ENCODE measurements at regions not wholly inside any gene's neighbourhood (a gene's known extent, or its start where the extent isn't known, plus 50 kb on each side); places are given as distances from the start of the nearest gene placed in this dataset.

DNA sequence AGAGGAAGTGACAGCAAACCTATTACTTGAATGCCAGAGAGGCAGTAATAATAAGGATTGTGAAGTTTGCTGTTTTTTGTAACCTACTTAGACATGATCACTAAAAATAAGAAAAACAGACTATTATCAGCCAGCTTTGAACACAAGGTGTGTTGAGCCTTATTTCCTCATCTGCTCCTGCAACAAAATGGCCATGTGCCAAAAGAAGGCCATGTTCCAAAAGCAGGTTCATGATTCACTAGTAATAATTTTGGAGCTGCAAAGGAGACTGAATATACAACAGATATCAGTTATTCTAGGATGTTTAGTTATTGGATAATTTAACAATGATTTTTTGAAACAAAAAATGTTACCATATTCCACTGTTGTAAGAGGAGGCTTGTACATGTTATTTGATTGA lies 578.7 kb downstream of the SQOR start:
- DNase-seq (ENCODE audit: low read depth) = no peak

DNA sequence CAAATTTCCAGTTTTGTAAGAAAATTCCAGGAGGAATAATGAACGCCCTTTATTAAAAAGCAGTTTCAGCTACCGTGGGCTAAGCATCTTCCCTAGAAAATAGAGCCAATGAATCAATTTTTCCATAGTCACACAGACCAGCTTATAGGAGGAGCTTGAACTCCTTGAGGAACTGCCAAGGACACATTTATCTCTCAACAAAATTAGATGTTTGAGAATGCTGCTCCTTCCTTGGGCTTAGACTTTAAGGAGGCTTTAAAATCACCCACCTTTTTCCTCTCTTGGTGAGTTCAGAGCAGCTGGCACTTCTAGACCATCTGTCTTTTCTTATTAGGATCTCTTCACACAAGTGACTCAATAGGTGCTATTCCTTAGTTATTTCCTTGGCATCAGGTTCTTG lies 588.0 kb downstream of the SQOR start:
- DNase-seq (ENCODE audit: low read depth) = no peak

GRCh38 chr15:46229263-46229662 lies 594.4 kb downstream of the SQOR start:
- DNase-seq (ENCODE audit: low read depth) = no peak

DNA sequence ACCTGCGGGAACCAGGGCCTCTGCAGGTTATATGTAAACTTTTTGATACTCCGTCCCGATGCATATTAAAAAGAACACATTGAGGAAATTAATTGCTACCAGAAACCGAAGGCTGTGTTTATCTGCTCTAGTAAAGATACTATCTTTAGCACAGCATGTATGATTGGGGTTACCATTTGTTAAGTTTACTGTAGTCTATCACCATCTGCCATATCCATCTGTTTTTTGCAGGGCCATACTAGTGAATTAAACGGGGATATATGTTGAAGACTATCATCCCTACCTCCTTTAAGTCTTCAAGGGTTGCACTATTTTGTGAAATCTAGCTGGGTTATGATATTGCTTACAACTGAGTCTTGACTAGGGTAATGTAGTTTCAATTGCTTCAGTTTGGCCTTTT lies 597.0 kb downstream of the SQOR start:
- DNase-seq (ENCODE audit: low read depth) = no peak

DNA sequence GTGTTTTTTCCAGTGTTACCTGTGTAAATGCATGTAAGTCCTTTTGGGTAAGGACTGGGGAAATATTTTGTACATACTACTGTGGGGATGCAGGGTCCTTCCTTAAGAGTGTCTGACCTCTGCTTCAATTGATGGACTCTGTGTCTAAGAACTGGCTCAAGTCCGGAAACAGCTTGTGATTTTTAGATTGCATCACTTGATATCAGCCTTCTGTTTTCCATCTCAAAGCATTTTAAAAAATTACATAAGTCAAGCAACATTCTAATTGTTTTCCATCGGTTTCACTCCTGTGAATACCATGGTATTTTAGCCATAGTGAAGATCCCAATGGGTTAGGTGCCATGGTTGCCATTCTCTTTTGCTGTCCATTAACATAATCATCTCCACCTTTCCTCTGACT lies 597.6 kb downstream of the SQOR start:
- no peak for DNase-seq (ENCODE audit: low read depth)

- no peak for DNase-seq (ENCODE audit: low read depth)
These were observed 608.1 kb downstream of the SQOR start for GRCh38 chr15:46242935-46243334.

DNA sequence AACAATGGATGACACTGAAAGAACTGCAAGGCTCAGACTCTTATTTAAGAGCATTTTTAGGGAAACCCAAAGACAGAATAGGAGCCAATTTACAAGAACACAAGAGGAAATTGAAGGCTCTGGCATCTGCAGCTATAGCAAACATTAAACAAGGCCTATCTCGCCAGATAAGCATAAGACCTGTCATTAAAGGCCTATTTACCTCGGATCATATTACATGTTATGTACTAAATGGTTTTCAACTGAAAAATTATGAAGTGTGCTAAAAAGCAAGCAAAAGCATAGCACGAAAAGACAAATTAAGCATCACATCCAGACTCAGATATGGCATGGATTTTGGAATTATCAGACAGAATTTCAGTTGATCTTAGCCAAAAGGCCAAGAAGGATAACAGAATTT lies 617.1 kb downstream of the SQOR start:
- DNase-seq (ENCODE audit: low read depth) = no peak

DNA sequence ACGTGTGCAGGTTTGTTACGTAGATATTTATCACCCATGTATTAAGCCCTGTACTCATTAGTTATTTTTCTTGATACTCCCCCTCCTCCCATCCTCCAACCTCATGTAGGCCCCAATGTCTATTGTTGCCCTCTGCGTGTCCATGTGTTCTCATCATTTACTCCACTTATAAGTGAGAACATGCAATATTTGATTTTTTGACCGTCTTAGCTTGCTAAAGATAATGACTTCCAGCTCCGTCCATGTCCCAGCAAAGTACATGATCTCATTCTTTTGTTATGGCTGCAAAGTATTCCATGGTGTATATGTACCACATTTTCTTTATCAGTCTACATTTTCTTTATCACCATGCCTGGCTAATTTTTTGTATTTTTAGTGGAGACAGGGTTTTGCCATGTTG lies 623.2 kb downstream of the SQOR start:
- DNase-seq (ENCODE audit: low read depth) = no peak

DNA sequence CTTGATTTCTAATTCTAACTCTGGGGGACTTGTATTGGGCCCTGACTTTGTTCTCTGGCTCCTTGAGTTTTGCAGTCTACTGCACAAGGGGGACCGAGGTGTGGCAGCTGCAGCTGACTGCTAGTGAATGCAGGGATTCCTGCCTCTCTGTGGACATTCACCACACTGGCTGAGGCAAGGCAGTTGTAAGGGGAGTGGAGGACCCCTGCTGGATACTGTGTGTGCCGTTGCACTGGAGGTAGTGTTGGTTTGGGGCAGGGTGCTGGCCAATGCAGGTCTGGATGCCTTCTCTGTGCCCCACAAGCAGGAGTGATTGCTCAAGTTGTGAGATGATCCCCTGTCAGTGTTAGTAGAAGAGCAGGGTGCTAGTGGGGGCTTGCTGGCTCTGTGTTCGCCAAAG lies 626.1 kb downstream of the SQOR start:
- DNase-seq (ENCODE audit: low read depth) = no peak

GRCh38 chr15:46265664-46266347 lies 631.0 kb downstream of the SQOR start:
- DNase-seq (ENCODE audit: low read depth) = no peak

DNA sequence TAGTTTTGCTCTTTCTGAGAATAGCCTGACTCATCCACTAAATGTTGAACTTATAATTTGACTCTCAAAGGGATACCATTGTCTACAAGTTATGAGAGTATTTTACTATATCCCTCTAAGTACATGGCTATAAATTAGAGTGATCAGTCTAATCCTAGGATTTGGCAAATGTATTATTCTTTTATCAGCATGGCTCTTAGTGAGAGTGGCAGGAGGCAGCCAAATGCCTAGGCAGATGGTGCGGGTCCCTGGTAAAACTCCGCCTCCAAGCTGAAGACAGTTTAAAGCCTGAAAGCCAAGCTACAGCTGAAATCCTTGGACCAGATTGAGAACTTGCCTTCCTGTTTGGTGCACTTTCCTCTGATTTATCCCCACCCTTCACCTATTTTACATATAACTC lies 631.8 kb downstream of the SQOR start:
- no peak for DNase-seq (ENCODE audit: low read depth)

- DNase-seq (ENCODE audit: low read depth) = no peak
These were observed 635.8 kb downstream of the SQOR start for GRCh38 chr15:46270481-46271147.

DNA sequence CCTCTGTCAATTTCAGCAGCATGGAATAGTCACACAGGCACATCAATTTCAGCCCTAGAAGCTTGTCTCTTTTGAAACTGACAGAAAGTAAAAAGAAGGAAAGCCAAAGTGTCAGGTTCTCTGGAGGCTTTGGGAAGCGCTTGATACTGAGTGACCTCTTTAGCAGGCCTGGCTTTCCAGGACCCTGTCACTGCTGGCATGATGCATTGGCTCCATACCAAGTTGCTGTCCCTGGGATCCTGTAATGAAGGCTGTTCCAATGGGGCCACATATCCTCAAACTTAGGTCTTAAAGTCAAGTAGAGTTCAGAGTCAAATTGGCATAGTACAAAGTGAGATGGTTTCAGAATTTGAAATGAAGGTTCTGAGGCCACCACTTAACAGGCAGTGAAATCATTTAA lies 640.9 kb downstream of the SQOR start:
- DNase-seq (ENCODE audit: low read depth) = no peak

GRCh38 chr15:46277451-46277850 lies 642.6 kb downstream of the SQOR start:
- DNase-seq (ENCODE audit: low read depth) = no peak

DNA sequence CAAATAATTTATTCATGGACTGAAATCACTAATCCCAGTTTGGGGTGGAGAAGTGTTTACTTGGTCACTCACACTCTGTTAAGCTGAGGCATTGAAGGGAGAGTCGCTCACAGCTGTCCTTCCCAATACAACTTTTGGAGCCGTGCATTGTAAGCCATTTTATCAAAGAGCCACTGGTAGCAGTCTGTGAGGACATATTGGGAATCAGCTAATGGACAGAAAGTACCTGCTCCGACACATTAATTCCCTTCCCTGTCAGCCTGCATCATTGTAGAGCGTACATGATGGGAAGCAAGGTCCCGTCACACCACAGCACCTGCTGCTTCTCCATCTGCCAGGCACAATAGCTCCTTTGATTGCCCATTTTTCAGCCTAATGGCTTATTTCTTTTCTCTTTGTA lies 643.2 kb downstream of the SQOR start:
- no peak for DNase-seq (ENCODE audit: low read depth)

GRCh38 chr15:46278486-46279090 lies 643.8 kb downstream of the SQOR start:
- no peak for DNase-seq (ENCODE audit: low read depth)

- DNase-seq (ENCODE audit: low read depth) = no peak
These were observed 646.1 kb downstream of the SQOR start for GRCh38 chr15:46280762-46281542.

DNA sequence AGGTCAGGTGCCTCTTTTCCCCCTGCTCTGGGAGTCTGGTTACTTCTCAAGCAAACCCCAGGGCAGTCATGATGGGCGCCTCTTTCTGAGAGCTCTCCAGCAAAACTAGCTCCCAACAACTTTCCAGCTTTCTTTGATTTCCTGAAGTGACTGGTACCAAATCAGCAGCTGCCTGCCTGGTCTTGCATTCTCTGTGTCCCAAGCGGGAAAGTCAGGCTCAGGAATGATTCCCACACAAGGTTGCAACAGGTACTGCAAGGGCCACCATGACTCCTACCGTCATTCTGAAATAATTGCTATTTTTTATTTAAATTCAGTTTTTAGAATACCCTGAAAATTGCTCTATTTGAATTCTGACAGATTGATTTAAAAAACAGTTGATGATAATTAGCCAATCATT lies 658.7 kb downstream of the SQOR start:
- DNase-seq (ENCODE audit: low read depth) = no peak

- DNase-seq (ENCODE audit: low read depth) = no peak
These were observed 661.2 kb downstream of the SQOR start for GRCh38 chr15:46296002-46296401.

GRCh38 chr15:46296797-46297196 lies 662.0 kb downstream of the SQOR start:
- DNase-seq (ENCODE audit: low read depth) = no peak

DNA sequence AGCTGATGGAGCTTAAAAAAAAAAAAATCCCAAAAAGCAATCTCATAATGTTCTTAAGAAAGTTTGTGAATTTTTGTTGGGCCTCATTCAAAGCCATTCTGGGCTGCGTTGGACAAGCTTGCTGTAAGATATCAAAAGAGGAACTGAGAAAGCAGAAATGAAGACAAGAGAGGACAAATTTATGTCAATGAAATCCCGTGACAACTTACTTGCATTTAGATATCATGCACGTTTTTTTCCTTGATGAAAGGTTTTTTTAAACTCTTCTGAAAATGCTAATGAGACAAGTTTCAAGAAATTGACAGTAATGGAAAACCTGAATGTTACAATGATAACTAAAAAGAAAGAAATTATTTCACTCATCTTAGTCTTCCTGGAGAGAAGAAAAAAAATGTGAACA lies 662.9 kb downstream of the SQOR start:
- no peak for DNase-seq (ENCODE audit: low read depth)

DNA sequence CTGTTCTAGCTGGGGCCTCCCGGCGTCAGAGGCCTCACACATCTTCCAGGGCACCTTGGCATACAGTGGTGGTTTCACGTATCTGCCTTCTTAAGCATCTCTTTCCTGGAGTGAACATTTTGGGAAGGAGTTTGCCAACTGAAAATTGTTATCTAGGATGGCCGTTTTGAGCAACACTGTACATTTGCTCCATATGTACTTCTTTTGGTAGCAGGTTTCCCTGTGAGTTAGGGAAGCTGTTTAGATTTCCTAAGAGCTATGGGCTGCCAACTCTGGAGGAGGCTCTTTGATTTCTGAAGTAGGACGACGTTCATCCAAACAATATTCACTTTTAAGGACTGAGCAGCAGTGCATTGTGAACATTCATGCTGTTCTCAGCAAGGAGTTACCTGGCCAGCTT lies 665.9 kb downstream of the SQOR start:
- no peak for DNase-seq (ENCODE audit: low read depth)
